NT2/D1 (cell line): ENCODE measurements at regions not wholly inside any gene's neighbourhood (a gene's known extent, or its start where the extent isn't known, plus 50 kb on each side); places are given as distances from the start of the nearest gene placed in this dataset.

Experiments
- DNase-seq: peaks from one replicate; pipeline ENCODE4 v3.0.0-alpha.2; 2011; ENCODE audit warnings: low read depth, low spot score
- H3K27me3 ChIP-seq: 2 replicates; pipeline ENCODE4 v1.6.0; 2011; ENCODE audit warnings: mild to moderate bottlenecking; ENCODE audit not compliant: insufficient read length, insufficient read depth
- H3K36me3 ChIP-seq: 2 replicates; pipeline ENCODE4 v1.6.1; 2011; ENCODE audit warnings: mild to moderate bottlenecking, low read length, mixed read lengths; ENCODE audit not compliant: insufficient read depth, insufficient read length
- H3K4me1 ChIP-seq: 2 replicates; pipeline ENCODE4 v1.5.1; 2011; ENCODE audit not compliant: insufficient read depth, insufficient read length
- H3K4me3 ChIP-seq: 2 replicates; pipeline ENCODE4 v1.5.1; 2011; ENCODE audit warnings: low read depth; ENCODE audit not compliant: insufficient read length
- H3K9ac ChIP-seq: 2 replicates; pipeline ENCODE4 v1.6.0; 2011; ENCODE audit warnings: low read depth; ENCODE audit not compliant: insufficient read length
- H3K9me3 ChIP-seq: 2 replicates; pipeline ENCODE4 v1.5.1; 2011; ENCODE audit warnings: mild to moderate bottlenecking, low read length; ENCODE audit not compliant: insufficient read depth
- SUZ12 ChIP-seq: IDR thresholded peaks from 2 replicates; pipeline ENCODE4 v1.6.1; 2011; ENCODE audit not compliant: insufficient read length, insufficient read depth; ENCODE audit errors: extremely low read depth
- YY1 ChIP-seq: IDR thresholded peaks from 2 replicates; pipeline ENCODE4 v1.6.1; 2011; ENCODE audit not compliant: insufficient read length, insufficient read depth
- ZNF274 ChIP-seq: IDR thresholded peaks from 2 replicates; pipeline ENCODE4 v1.6.1; 2011; ENCODE audit warnings: mild to moderate bottlenecking, low read depth, low read length

- H3K27me3 ChIP-seq: no peaks in the 10 kb centered on the region
- no peak for DNase-seq
- no peaks in the 10 kb centered on the region for H3K4me1 ChIP-seq
- TF ChIP-seq SUZ12 (no peak), YY1 (no peak), ZNF274 (no peak)
- H3K9ac ChIP-seq: no peak overlapping the region
- H3K36me3 ChIP-seq: no peaks in the 10 kb centered on the region
- no peaks in the 10 kb centered on the region for H3K9me3 ChIP-seq
- no peak overlapping the region for H3K4me3 ChIP-seq
Measured at GRCh38 chr1:195475568-195475967, 1132.7 kb downstream of the KCNT2 start.

- no peak for DNase-seq
- no peaks in the 10 kb centered on the region for H3K4me1 ChIP-seq
- TF ChIP-seq SUZ12 (no peak), YY1 (no peak)
- no peaks in the 10 kb centered on the region for H3K9me3 ChIP-seq
- no peaks in the 10 kb centered on the region for H3K36me3 ChIP-seq
- no peak overlapping the region for H3K9ac ChIP-seq
- no peaks in the 10 kb centered on the region for H3K27me3 ChIP-seq
- H3K4me3 ChIP-seq: no peak overlapping the region
Measured at GRCh38 chr1:195472291-195472690, 1135.9 kb downstream of the KCNT2 start.

- no peak overlapping the region for H3K9ac ChIP-seq
- H3K9me3 ChIP-seq: no peaks in the 10 kb centered on the region
- no peak overlapping the region for H3K4me3 ChIP-seq
- TF ChIP-seq ZNF274: no peak
- no peak for TF ChIP-seq YY1
- TF ChIP-seq SUZ12: no peak
- no peaks in the 10 kb centered on the region for H3K27me3 ChIP-seq
- DNase-seq: no peak
- H3K4me1 ChIP-seq: no peaks in the 10 kb centered on the region
- H3K36me3 ChIP-seq: no peaks in the 10 kb centered on the region
Measured at GRCh38 chr1:195466639-195467038, 1141.6 kb downstream of the KCNT2 start.

GRCh38 chr1:195462646-195463045, 1145.6 kb downstream of the KCNT2 start:
- no peak overlapping the region for H3K9ac ChIP-seq
- no peak for DNase-seq
- no peaks in the 10 kb centered on the region for H3K4me1 ChIP-seq
- H3K36me3 ChIP-seq: no peaks in the 10 kb centered on the region
- H3K4me3 ChIP-seq: no peak overlapping the region
- H3K9me3 ChIP-seq: no peaks in the 10 kb centered on the region
- TF ChIP-seq SUZ12 (no peak), ZNF274 (no peak), YY1 (no peak)
- no peaks in the 10 kb centered on the region for H3K27me3 ChIP-seq

GRCh38 chr1:195462152-195462551, 1146.1 kb downstream of the KCNT2 start:
- H3K36me3 ChIP-seq: no peaks in the 10 kb centered on the region
- H3K9me3 ChIP-seq: no peaks in the 10 kb centered on the region
- H3K27me3 ChIP-seq: no peaks in the 10 kb centered on the region
- H3K9ac ChIP-seq: no peak overlapping the region
- no peaks in the 10 kb centered on the region for H3K4me1 ChIP-seq
- no peak for TF ChIP-seq ZNF274
- no peak for DNase-seq
- H3K4me3 ChIP-seq: no peak overlapping the region

- Histone ChIP-seq H3K36me3 (no peaks in the 10 kb centered on the region), H3K4me3 (no peak overlapping the region), H3K4me1 (no peaks in the 10 kb centered on the region), H3K9me3 (no peaks in the 10 kb centered on the region), H3K27me3 (no peaks in the 10 kb centered on the region), H3K9ac (no peak overlapping the region)
- DNase-seq: no peak
- TF ChIP-seq YY1: no peak
- TF ChIP-seq ZNF274: no peak
- no peak for TF ChIP-seq SUZ12
Measured at GRCh38 chr1:195458365-195458764, 1149.9 kb downstream of the KCNT2 start.

GRCh38 chr1:195450794-195451193, 1157.4 kb downstream of the KCNT2 start:
- TF ChIP-seq SUZ12: no peak
- no peak for TF ChIP-seq YY1
- no peak for TF ChIP-seq ZNF274
- Histone ChIP-seq H3K27me3 (no peaks in the 10 kb centered on the region), H3K9ac (no peak overlapping the region), H3K4me1 (no peaks in the 10 kb centered on the region), H3K36me3 (no peaks in the 10 kb centered on the region), H3K4me3 (no peak overlapping the region), H3K9me3 (no peaks in the 10 kb centered on the region)
- no peak for DNase-seq

GRCh38 chr1:195439661-195440060, 1168.6 kb downstream of the KCNT2 start:
- H3K9me3 ChIP-seq: peaks cover 6% of the 10 kb centered on the region; the same call in 1 of the 2 replicates
- no peak overlapping the region for H3K9ac ChIP-seq
- no peak overlapping the region for H3K4me3 ChIP-seq
- DNase-seq: no peak
- no peaks in the 10 kb centered on the region for H3K27me3 ChIP-seq
- TF ChIP-seq SUZ12: no peak
- no peak for TF ChIP-seq YY1
- no peak for TF ChIP-seq ZNF274
- no peaks in the 10 kb centered on the region for H3K36me3 ChIP-seq
- H3K4me1 ChIP-seq: no peaks in the 10 kb centered on the region
